NB4 (cell line): ENCODE measurements at regions not wholly inside any gene's neighbourhood (a gene's known extent, or its start where the extent isn't known, plus 50 kb on each side); places are given as distances from the start of the nearest gene placed in this dataset.

Experiments used
- DNase-seq: peaks from one replicate; pipeline ENCODE4 v3.0.0; 2010; ENCODE audit warnings: low read depth
- H3K4me3 ChIP-seq: one replicate; pipeline ENCODE4 v1.5.1; 2011; ENCODE audit warnings: mild to moderate bottlenecking, low read depth, low read length, moderate library complexity
- CTCF ChIP-seq: IDR thresholded peaks from one replicate; pipeline ENCODE4 v1.5.1; 2012; ENCODE audit warnings: low read depth, low read length
- MAX ChIP-seq: IDR thresholded peaks from 2 replicates; pipeline ENCODE4 v1.6.1; 2011; ENCODE audit warnings: low read depth, low read length
- MYC ChIP-seq: IDR thresholded peaks from 2 replicates; pipeline ENCODE4 v1.6.1; 2011; ENCODE audit warnings: low read depth, low read length
- POLR2A ChIP-seq: IDR thresholded peaks from 2 replicates; pipeline ENCODE4 v1.6.1; 2011; ENCODE audit warnings: mild to moderate bottlenecking; ENCODE audit not compliant: insufficient read length; ENCODE audit errors: extremely low read depth

- H3K4me3 ChIP-seq = no peak overlapping the region
- TF ChIP-seq MYC (no peak), CTCF (no peak), POLR2A (no peak), MAX (no peak)
- no peak for DNase-seq
These were observed 2144.3 kb upstream of the C9orf72 start for GRCh38 chr9:29717631-29718030.

- no peak for DNase-seq
- no peak overlapping the region for H3K4me3 ChIP-seq
- TF ChIP-seq POLR2A = no peak
- TF ChIP-seq MYC = no peak
- TF ChIP-seq CTCF = no peak
- TF ChIP-seq MAX = no peak
These were observed 2156.9 kb upstream of the C9orf72 start for GRCh38 chr9:29730163-29730562.

- no peak overlapping the region for H3K4me3 ChIP-seq
- DNase-seq = no peak
These were observed 2167.2 kb upstream of the C9orf72 start for GRCh38 chr9:29740518-29740917.

GRCh38 chr9:29741169-29741568, 2167.9 kb upstream of the C9orf72 start:
- no peak for DNase-seq
- TF ChIP-seq POLR2A = no peak
- no peak for TF ChIP-seq MAX
- TF ChIP-seq CTCF = no peak
- TF ChIP-seq MYC = no peak
- no peak overlapping the region for H3K4me3 ChIP-seq

More at GRCh38 chr9:29740518-29740917, 2167.2 kb upstream of the C9orf72 start:
- TF ChIP-seq CTCF (no peak), MAX (no peak), MYC (no peak), POLR2A (no peak)

GRCh38 chr9:29750062-29750461, 2176.8 kb upstream of the C9orf72 start:
- no peak for TF ChIP-seq MAX
- no peak for TF ChIP-seq CTCF
- TF ChIP-seq MYC = no peak
- no peak for TF ChIP-seq POLR2A
- H3K4me3 ChIP-seq = no peak overlapping the region
- no peak for DNase-seq

- no peak for TF ChIP-seq MAX
- no peak for TF ChIP-seq CTCF
- TF ChIP-seq MYC = no peak
- no peak for TF ChIP-seq POLR2A
- H3K4me3 ChIP-seq = no peak overlapping the region
- no peak for DNase-seq
These were observed 2177.9 kb upstream of the C9orf72 start for GRCh38 chr9:29751226-29751625.
